LoVo (cell line): ENCODE measurements at regions not wholly inside any gene's neighbourhood (a gene's known extent, or its start where the extent isn't known, plus 50 kb on each side); places are given as distances from the start of the nearest gene placed in this dataset.

Experiments
- DNase-seq: peaks from one replicate; pipeline ENCODE4 v3.0.0-alpha.2; 2016; ENCODE audit warnings: low spot score

DNA sequence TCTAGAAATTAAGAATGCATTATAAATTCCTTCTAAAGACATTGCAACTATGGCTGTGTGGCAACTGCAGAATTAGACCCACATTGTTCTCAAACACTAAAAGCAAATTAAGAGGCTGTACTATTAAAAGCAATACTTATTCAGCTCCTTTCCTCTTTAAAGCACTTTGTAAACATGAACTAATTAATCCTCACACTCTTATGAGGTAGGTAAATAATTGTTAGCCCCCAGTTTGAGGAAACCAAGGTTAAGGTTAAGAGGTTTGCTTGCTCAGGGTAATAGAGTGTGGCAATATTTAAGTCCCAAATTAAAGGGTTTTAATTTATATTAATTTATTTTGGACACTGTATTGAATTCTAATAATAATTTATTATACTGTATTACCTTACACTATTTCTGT, 553.8 kb downstream of the LRRIQ3 start:
- DNase-seq: no peak

DNA sequence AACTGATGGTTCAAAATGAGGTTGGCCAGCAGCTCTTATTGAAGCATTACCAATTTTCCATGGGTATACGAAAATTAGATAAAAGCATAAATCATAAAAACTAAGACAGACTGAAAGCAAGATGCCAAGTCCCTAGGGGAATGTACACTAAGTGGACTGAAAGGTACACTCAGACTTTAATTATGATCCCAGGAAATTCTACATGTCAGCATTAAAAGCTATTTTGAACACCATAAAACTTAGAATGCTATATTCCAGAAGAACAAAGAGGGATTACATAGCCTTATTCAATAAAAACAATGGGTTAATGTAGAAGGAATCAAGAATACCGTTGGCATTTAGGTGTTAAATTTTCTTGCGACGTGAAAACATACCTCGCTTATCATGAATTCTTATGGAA, 558.5 kb downstream of the LRRIQ3 start:
- no peak for DNase-seq

DNA sequence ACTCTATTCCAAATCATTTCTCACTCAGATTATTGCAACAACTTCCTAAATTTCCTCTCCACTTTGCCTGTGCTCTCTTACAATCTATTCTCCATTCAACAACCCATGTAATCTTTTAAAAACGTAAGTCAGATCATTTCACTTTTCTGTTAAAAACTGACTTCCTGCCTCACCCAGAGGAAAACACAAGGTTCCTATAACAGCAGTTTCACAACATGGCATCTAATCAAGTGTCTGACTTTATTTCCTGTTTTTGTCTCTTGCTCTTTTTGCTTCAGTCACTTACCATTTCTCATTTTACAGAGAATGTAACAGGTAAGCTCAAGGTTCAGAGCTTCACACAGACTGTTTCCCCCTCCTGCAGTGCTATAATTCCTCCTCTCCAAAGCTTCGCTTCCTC, 560.7 kb downstream of the LRRIQ3 start:
- DNase-seq: no peak

DNA sequence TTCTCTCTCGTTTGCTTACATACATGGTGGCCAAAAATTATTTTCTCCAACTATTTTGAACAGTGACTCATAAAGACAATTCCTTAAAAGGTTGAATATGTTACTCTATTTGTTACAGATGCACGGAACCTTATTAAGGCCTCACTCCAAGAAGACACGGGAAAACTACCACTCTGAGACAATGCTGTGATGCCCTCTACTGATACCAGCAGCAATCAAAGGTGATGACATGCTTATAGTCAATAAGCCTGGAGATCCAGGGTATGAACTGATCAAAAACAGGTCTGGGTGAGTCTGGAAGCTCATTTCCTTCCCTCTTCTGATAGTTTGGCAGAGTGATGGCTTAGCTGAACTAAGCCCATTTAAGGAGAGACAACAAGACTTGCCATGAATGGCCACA, 563.0 kb downstream of the LRRIQ3 start:
- DNase-seq: no peak

DNA sequence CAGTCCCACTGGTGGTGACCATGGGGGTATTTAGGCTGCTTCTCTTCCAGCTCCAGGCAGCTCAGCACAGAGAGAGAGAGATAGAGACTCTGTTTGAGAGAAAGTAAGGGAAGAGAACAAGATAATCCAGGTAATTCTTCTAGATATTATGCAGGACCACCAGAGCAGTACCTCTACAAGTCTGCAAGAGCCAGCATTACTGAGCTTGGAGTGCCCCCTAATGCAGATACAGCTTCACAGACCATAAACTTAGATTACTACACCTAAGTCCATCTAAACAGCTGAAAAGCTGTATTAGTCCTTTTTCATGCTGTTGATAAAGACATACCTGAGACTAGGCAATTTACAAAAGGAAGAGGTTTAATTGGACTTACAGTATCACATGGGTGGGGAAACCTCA, 570.3 kb downstream of the LRRIQ3 start:
- DNase-seq: no peak

DNA sequence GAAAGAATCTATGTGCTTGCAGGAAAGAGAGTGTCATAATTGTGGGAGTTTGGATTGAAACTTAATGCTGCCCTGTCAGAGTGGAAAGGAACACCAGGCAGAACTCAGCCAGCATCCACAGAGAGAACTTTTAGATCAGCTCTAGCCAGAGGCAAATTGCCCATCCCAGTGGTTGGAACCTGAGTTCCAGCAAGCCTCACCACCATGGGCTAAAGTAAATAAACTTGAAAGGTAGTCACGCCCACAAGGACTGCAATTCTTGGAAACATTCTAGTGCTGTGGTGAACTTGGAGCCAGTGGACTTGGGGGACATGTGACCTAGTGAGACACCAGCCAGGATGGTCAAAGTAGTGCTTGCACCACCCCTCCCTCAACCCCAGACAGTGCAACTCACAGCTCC, 571.6 kb downstream of the LRRIQ3 start:
- no peak for DNase-seq

DNA sequence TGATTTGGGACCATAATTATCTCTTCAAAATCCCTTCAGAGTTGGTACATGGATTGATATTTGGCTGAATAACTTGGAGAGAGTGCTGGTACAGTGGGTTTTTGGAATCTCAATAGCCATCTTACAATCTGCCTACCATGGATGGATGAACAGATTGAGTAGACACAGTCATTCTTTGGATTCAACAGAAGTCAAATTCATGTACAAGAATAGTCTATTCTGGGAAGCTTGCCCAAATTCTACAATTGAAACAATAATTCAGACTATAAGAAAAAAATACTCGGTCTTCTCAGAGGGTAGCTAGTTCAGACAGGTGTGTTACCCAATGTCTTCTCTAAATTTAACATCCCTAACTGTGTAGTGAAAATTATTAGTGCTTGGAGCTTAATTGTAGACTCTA, 574.0 kb downstream of the LRRIQ3 start:
- no peak for DNase-seq

DNA sequence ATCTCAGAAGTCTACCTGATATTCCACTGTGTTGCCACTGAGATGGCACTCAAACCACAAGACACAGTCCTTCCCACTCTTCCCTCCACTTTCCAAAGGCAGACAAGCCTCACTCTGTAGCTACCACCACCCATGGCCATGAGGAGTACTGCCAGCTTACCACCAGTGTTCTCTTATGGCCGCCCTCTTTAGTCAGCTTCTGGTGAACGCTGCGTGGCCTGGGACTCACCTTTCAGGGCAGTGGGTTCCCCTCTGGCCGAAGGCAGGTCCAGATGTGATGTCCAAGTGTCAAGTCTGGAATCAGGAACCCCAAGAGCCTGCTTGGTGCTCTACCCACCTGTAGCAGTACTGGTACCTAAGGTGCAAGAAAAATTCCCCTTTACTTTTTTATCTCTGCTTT, 580.8 kb downstream of the LRRIQ3 start:
- DNase-seq: no peak

DNA sequence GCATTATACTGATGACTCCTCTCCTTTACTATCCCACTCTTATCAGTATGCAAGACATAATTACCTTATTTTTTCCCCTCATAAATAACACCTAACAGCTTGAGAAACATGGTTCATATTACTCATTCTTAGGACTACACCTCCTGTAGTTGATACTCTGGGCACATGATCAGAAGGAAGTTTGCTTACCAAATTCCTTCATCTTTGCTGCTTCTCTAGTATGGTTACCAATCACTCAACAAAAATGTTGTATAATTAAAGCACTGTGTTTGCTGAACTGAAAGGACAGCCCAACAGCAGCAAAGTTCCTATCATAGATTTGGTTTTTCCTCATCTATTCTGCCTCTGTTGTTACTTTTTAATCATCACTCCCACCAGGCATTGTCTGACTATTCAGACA, 586.3 kb downstream of the LRRIQ3 start:
- no peak for DNase-seq

DNA sequence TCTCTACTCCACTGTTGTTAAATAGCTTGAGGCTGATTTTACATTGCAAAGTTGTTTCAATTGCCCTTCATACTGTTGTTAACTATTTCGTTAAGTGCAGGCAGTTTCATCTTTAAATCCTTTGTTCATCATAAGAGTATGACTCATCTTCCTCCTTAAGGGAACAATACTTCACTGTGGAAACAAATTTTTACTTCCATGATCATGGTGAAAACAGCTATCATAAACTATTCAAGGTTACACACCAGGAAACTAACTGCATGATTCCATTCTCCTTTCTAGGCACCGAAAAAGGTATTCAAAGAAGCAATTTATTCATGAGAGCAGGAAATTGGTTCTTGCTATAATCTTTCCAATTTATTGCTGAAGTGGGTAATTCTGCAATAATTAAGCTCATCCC, 593.2 kb downstream of the LRRIQ3 start:
- peak; percentile 12 for DNase-seq

DNA sequence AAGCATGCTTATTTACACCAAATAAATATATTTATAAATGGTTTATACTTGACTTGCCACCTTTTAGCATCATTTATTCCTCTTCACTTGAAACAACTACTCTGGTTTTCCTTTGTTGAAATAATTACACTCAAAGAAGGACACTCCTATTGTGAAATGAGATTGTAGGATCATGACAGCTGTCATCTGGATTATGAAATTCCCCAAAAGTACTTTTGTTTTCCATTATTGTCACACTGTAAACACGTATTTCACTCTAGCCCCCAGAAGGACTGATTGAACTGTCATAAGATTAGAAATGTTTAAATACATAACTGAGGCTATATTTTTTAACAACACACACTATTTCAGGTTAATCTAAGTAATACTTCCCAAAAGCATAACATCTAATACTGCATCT, 593.8 kb downstream of the LRRIQ3 start:
- no peak for DNase-seq

DNA sequence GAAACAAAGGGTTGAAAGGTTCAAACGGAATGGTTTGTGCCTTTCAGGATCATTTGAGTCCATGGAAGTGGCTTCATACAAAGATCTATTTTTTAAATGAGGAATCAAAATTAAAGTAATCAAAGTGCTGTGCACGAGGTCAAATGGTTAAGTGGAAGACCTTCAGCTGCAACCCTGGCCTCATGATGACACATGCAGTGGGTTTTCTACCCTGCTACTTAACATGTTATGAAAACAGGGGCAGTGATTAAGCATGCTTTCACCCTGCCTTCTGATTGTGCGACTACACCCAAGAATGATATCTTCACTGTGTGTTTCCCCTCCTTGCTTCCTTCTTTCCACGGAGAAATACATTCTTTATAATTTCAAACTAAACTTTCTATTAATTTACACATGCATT, 604.2 kb downstream of the LRRIQ3 start:
- DNase-seq: no peak

DNA sequence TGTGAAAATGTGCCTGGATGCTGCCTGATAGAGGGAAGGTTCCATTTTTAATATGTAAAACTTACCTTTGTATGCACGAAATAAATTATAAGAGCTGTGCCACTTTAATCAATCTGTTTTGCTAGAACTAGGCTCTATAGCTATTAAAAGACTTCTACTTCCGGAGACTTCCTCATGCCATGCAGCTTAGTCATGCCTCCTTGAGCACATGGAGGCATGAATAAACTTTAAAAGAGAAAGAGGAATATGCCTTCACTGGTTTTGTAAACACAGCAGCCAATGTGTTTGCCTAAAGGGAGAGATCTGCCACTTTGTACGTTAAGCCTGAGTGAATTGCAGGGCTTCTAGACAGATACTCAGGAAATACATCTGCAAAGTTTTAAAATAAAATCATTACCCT, 604.6 kb downstream of the LRRIQ3 start:
- peak; percentile 77 for DNase-seq

DNA sequence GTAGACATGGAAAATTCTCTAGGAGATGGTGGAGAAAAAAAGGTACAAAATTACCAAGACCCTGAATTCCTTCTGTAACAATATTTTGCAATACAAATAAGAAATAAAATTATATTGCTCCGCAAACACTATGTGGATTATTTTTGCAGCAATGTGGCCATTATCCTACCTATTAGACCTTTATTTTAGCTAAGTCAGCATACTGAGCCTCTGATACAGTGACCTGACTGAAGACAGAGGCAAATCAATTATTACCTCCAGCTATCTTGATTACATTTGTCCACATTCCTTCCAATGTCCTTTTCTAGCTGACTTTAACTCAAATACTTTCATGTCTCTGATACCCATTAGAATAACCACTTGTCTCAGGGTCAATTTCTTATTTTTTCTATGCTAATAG, 610.9 kb downstream of the LRRIQ3 start:
- DNase-seq: no peak

DNA sequence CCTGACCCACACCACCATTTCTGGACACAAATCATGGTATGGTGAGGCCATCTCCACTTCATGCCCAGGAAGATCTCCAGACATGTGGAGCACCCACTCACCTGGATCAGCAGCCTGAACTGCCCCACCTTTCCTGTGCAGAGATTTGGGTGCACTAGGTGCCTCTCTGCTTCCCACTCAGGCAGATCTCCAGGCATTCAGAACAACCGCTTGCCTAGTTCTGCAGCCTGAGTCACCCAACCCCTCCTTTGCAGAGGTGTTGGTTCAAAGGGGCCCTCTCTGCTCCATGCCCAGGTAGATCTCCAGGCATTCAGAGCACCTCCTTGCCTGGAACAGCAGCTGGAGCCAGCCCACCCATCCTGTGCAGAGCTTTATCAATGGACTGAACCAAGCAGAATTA, 620.8 kb downstream of the LRRIQ3 start:
- no peak for DNase-seq

DNA sequence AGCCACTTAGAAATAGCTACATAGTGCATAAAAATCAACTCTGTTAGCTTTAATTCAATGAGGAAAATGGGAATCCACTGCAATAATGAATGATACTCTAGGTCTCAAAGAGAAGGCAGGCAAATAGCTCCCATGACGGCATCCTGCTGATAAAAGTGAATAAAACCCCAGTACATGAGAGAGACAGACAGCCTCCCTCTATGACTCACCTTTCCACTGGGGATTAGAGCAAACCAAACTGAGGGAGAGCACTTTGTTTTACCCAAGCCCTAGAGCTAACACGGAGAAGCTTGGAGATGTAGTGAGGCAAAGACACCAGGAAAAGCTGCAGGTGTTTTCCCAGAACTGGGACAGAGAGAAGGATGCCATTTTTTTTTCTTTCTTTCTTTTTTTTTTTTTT, 621.9 kb downstream of the LRRIQ3 start:
- DNase-seq: no peak

DNA sequence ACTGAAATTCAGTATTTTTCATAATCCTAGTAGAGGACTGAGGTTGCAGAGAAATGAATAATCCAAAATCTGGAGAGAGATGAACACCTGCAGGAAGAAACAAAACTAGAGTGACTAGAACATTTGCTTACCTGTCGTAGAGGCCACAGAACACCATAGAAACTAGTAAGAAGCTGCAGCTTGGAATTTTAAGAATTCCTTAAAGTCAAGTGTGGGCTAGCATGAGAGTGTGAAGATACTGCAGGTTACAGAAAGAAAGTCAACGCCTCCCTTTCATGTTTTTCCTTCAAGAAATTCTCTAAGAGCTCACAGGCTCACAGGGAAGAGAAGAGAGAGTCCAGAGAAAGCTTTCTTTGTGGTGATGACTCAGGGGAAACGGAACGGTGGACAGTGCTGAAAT, 633.7 kb downstream of the LRRIQ3 start:
- DNase-seq: no peak

DNA sequence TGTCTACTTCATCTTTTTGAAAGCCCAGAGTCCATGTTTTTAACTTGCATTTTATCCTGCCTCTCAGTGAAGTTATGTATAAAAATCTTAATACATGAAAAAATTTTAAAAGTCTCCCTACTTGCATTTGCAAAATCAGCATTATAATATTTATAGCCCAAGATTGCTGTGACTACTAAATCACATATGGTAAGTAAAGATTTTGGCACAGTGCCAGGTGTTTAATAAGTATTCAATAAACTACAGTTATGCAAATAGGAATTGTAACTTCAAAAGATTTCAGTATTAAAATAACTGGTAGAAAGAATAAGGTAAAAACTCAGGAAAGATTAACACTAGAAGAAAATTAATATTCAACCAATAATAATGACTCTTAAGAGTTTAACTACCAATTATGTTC, 641.7 kb downstream of the LRRIQ3 start:
- no peak for DNase-seq

DNA sequence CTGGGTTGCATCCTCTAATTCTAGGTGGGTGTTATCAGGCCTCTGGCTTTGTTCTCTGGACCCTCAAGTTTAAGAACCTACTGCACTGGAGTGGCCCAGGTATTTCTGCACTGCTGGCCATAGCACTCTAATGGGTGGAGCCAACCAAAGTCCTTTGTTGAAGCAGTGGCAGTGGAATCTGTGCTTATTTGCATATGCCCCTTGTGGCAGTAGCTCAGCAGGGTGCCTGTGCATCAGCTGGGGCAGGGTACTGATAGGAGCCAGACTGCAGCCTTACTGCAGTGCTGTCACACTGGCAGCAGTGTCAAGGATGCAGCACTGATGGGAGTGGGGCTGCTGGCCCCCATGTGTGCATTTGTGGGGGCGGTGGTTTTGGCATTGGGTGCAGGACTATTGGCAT, 660.6 kb downstream of the LRRIQ3 start:
- DNase-seq: no peak

DNA sequence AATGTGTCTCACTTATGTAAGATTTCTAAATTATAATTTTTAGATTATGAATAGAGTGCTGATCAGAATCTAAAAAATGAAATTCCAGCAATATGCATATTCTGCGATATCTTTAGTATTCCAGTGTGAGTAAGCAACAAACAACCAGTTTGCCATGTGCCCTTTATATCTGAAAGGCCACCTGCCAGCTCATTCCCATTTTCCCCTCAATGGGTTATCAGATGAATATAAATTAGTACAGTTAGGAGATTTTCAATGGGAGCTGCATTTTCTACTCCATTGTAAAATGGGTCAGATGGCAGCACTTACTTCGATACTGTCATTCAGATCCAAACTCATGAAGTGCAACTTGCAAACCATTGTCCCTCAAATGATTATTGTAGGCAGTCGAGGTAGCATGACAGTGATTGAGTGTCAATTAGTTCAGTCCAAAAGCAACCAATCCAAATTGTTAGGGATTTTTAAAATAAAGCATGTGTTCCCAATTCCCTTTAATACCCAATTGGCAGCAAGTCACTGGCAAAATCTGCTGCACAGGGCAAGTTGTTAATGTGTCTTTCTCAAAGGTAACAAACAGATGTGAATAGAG, 680.3 kb downstream of the LRRIQ3 start:
- DNase-seq: no peak

DNA sequence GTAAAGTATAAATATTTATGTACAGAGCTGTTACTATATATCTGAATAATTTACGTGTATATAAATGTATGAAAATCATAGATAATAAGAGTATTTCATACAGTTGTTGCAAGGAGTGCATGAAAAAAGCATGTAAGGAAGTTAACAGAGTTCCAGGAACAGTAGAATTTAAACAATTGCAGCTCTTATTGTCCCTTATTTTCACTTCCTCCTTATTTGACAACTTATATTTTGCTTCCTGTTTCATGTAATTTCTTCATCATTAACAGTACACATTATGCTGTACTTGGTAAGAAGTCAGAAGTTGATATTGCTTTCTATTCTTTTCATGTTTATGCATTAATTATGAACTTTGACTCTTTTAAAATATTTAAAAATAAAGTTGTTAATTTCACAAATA, 681.5 kb downstream of the LRRIQ3 start:
- no peak for DNase-seq

DNA sequence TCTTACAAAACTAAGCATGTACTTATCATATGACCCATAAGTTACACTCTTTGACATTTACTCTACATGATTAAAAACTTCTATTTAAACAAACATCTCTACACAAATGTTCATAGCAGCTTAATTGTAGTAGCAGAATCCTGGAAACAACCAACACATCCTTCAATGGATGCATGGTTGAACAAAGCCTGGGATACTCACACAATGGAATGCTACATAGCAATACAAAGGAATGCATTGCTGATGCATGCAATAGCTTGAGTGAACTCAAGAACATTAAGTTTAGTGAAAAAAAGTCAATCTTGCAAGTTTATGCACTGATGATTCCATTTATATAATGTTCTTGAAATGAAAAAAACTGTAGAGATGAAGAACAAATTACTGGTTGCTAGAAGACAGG, 686.9 kb downstream of the LRRIQ3 start:
- no peak for DNase-seq

DNA sequence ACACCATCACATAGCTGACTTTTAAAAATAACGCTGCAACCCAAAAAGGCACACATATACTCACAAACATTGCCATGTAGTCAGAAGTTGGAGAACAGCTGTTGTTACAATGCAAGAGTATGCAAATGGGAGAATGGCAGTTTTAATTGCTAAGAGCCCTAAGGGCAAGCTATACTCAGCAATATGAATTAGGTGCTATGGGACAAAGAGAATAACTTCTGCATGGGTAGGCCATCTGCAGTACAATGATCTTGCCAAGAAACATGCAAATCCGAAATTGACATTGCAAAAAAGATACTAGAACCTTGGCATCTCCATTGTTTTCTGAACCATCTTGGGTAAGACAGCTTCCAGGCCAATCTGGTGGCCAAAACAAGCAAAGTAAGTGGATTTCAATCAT, 697.8 kb downstream of the LRRIQ3 start:
- DNase-seq: no peak

DNA sequence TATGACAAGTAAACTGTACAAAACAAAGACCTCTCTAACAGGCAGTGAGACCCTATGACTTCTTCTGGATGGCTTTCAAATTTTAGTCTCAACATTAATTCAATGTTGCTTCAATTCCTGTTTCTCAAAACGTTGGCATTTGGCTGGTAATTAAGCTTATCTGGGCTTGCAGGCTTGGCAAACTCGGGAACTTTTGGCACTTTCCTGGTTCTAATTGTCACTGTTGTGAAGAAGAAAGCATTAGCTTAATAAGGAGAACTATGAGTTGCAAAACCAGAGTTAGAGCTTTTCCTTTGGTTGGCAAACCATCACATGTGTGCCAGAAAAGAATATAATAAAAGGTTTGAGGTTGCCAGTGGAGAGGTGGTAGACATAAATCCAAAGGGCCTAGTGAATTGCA, 698.3 kb downstream of the LRRIQ3 start:
- no peak for DNase-seq

DNA sequence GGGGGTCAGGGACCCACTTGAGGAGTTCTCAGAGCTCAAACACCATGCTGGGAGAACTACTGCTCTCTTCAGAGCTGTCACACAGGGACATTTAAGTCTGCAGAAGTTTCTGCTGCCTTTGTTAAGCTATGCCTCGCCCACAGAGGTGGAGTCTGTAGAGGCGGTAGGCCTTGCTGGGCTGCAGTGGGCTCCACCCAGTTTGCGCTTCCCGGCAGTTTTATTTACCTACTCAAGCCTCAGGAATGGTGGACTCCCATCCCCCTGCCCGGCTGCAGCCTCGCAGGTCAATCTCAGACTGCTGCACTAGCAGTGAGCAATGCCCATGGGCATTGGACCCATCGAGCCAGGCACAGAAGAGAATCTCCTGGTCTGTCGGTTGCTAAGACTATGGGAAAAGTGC, 706.4 kb downstream of the LRRIQ3 start:
- no peak for DNase-seq
